ENCODE measurements at regions not wholly inside any gene's neighbourhood (a gene's known extent, or its start where the extent isn't known, plus 50 kb on each side); places are given as distances from the start of the nearest gene placed in this dataset.

- DNase-seq, result no peak
These were observed 379.3 kb downstream of the SOX11 start for GRCh38 chr2:6071519-6071918.

GRCh38 chr2:6072276-6072675 is 380.1 kb downstream of the SOX11 start:
- no peak for DNase-seq

GRCh38 chr2:6072768-6073167 is 380.6 kb downstream of the SOX11 start:
- DNase-seq, result no peak

GRCh38 chr2:6073191-6074088 is 381.3 kb downstream of the SOX11 start:
- DNase-seq, result no peak

- no peak for DNase-seq
These were observed 382.0 kb downstream of the SOX11 start for GRCh38 chr2:6074089-6074643.

GRCh38 chr2:6077585-6077984 is 385.4 kb downstream of the SOX11 start:
- DNase-seq, result no peak

GRCh38 chr2:6078414-6078813 is 386.2 kb downstream of the SOX11 start:
- DNase-seq, result no peak

- no peak for DNase-seq
These were observed 387.2 kb downstream of the SOX11 start for GRCh38 chr2:6079405-6079804.

- no peak for DNase-seq
These were observed 389.0 kb downstream of the SOX11 start for GRCh38 chr2:6080932-6081753.

- no peak for DNase-seq
These were observed 389.9 kb downstream of the SOX11 start for GRCh38 chr2:6081955-6082624.

GRCh38 chr2:6082625-6083018 is 390.4 kb downstream of the SOX11 start:
- no peak for DNase-seq

- no peak for DNase-seq
These were observed 391.0 kb downstream of the SOX11 start for GRCh38 chr2:6083136-6083535.

GRCh38 chr2:6089474-6089873 is 397.3 kb downstream of the SOX11 start:
- no peak for DNase-seq

- no peak for DNase-seq
These were observed 411.2 kb downstream of the SOX11 start for GRCh38 chr2:6103372-6103771.

GRCh38 chr2:6103949-6104348 is 411.8 kb downstream of the SOX11 start:
- DNase-seq, result no peak

- DNase-seq, result no peak
These were observed 415.1 kb downstream of the SOX11 start for GRCh38 chr2:6107290-6107689.

- no peak for DNase-seq
These were observed 417.6 kb downstream of the SOX11 start for GRCh38 chr2:6109831-6110230.

GRCh38 chr2:6111781-6112261 is 419.6 kb downstream of the SOX11 start:
- no peak for DNase-seq

- no peak for DNase-seq
These were observed 421.6 kb downstream of the SOX11 start for GRCh38 chr2:6113786-6114185.

- no peak for DNase-seq
These were observed 435.5 kb downstream of the SOX11 start for GRCh38 chr2:6127718-6128117.

GRCh38 chr2:6139142-6139541 is 447.0 kb downstream of the SOX11 start:
- no peak for DNase-seq

- no peak for DNase-seq
These were observed 447.7 kb downstream of the SOX11 start for GRCh38 chr2:6139916-6140315.

GRCh38 chr2:6140509-6140908 is 448.3 kb downstream of the SOX11 start:
- DNase-seq, result no peak
